ENCODE measurements at regions not wholly inside any gene's neighbourhood (a gene's known extent, or its start where the extent isn't known, plus 50 kb on each side); places are given as distances from the start of the nearest gene placed in this dataset.

DNA sequence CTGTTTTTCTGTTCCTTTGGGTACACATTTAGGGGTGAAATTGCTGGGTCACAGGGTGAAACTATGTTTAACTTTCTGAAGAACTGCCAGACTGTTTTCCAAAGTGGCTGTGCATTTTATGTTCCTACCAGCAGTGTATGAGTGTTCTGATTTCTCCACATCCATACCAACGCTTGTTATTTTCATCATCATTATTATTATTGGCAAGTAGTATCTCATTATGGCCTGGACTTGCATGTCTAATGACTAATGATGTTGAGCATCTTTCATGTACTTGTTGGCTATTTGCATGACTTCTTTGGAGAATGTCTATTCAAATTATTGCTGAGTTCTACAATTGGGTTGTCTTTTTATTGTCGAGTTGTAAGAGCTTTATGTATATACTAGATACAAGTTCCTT, 321.8 kb upstream of the HTR2A start:
- intact Hi-C loops (cut with DNase I): no loop called here
- Histone ChIP-seq H3K4me1 (no peaks in the 10 kb centered on the region), H3K4me3 (no peak overlapping the region), H3K9me3 (no peaks in the 10 kb centered on the region), H3K27ac (no peak overlapping the region), H3K27me3 (no peaks in the 10 kb centered on the region), H3K36me3 (no peaks in the 10 kb centered on the region)
- WGBS, 2 donors: 85 to 97% methylated on average over 2 of the region's 2 CpGs
- ATAC-seq: no peak
- TF ChIP-seq, protein P1, sequence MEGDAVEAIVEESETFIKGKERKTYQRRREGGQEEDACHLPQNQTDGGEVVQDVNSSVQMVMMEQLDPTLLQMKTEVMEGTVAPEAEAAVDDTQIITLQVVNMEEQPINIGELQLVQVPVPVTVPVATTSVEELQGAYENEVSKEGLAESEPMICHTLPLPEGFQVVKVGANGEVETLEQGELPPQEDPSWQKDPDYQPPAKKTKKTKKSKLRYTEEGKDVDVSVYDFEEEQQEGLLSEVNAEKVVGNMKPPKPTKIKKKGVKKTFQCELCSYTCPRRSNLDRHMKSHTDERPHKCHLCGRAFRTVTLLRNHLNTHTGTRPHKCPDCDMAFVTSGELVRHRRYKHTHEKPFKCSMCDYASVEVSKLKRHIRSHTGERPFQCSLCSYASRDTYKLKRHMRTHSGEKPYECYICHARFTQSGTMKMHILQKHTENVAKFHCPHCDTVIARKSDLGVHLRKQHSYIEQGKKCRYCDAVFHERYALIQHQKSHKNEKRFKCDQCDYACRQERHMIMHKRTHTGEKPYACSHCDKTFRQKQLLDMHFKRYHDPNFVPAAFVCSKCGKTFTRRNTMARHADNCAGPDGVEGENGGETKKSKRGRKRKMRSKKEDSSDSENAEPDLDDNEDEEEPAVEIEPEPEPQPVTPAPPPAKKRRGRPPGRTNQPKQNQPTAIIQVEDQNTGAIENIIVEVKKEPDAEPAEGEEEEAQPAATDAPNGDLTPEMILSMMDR (IDR thresholded peaks at IDR 0.05): no peak
- no peak for DNase-seq

DNA sequence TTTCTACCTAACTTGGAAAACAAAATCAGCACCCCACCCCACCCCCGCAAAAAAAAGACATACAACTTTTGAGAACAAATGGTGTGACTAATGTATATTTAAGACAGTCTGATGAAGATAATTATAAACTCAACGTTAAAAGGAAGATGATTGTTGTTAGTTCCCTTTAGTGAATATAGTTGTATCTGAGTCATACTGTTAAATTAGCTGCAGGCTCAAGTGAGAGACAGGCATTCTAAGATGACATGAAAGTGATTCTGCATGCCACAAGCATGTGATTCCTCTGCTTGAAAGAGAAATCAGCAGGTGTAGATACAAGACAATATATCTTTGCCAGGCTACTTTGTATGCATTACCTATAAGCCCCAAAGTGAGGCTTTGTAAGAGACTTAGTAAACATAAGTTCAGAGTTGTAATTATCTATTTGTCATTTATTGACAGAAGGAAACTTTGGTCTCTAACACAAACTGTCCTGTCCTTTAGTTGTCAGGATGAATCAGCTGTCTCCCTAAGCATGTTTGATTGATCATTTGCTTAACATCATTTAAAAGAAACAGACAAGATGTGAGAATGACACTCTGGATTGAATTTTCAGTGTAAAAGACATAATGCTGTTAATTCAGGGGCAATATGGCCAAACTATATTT, 319.4 kb upstream of the HTR2A start:
- TF ChIP-seq, protein P1 (IDR thresholded peaks at IDR 0.05): no peak
- no peaks in the 10 kb centered on the region for H3K9me3 ChIP-seq
- peaks cover 0 to 4% (median 0%) of the 10 kb centered on the region in 7 donors for H3K27me3 ChIP-seq
- no peak for ATAC-seq
- WGBS, 2 donors: 57 to 62% methylated on average over 2 of the region's 2 CpGs
- no peak overlapping the region for H3K27ac ChIP-seq
- H3K36me3 ChIP-seq: no peaks in the 10 kb centered on the region
- no peaks in the 10 kb centered on the region for H3K4me1 ChIP-seq
- no peak for DNase-seq
- no peak overlapping the region for H3K4me3 ChIP-seq
- intact Hi-C loops (cut with DNase I): no loop called here

DNA sequence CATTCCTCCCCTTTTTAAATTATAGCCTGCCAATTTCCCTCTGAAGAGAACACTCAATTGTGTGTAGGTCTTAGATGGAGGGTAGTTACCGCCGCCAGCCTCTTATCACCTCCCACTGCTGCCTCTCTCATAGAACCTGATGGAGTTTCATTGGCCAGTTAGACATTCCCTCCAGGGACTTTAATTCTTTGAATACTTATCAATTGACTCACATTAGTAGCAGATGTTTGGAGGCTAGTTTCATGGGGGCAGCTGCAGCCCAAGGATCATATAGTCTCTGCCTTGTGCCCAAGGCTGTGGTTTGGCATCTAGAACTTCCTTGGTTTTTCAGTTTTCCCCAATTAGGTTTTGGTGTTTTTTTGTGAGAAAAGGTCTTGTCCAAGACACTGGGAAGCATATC, 318.9 kb upstream of the HTR2A start:
- intact Hi-C loops (cut with DNase I): no loop called here
- WGBS, 2 donors: 52 to 54% methylated on average over 2 of the region's 2 CpGs
- H3K27ac ChIP-seq: no peak overlapping the region
- no peaks in the 10 kb centered on the region for H3K36me3 ChIP-seq
- DNase-seq (no peak), ATAC-seq (no peak)
- no peak overlapping the region for H3K4me3 ChIP-seq
- TF ChIP-seq, protein P1 (IDR thresholded peaks at IDR 0.05): no peak
- H3K27me3 ChIP-seq: peaks cover 0 to 4% (median 0%) of the 10 kb centered on the region in 7 donors
- no peaks in the 10 kb centered on the region for H3K9me3 ChIP-seq
- no peaks in the 10 kb centered on the region for H3K4me1 ChIP-seq

DNA sequence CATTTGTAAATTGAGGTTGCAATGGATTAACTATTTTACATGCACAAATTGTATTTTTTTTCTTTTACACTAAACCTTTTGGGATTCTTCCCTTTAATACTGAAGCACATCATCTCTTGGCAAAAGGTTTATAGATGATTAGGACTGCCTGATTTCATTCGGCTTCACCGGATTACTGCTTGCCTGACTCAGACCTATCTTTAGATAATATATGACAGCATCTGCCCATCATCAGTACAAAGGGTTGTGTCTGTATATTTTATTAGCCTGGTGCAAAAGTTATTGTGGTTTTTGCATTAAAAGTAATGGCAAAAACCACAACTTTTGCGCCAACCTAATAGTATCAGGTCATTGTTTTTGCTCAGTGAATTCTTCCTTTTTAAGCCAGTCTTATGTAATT, 316.2 kb upstream of the HTR2A start:
- Histone ChIP-seq H3K4me1 (no peaks in the 10 kb centered on the region), H3K9me3 (no peaks in the 10 kb centered on the region), H3K36me3 (no peaks in the 10 kb centered on the region), H3K27ac (no peak overlapping the region), H3K27me3 (peaks cover 0 to 4% (median 0%) of the 10 kb centered on the region in 7 donors), H3K4me3 (no peak overlapping the region)
- ATAC-seq: no peak
- TF ChIP-seq, protein P1 (IDR thresholded peaks at IDR 0.05): no peak
- WGBS, 2 donors: 76 to 78% methylated on average over 3 of the region's 3 CpGs
- no peak for DNase-seq
- intact Hi-C loops (cut with DNase I): no loop called here
